Pulmonary artery endothelial cell (primary cell): ENCODE measurements at regions not wholly inside any gene's neighbourhood (a gene's known extent, or its start where the extent isn't known, plus 50 kb on each side); places are given as distances from the start of the nearest gene placed in this dataset.

ENCODE experiments used
- DNase-seq: peaks from one replicate; pipeline ENCODE4 v3.0.0-alpha.2; 2011; ENCODE audit warnings: low read depth, low spot score

GRCh38 chr2:37425408-37425807 is 81.0 kb downstream of the QPCT start:
- DNase-seq: no peak

DNA sequence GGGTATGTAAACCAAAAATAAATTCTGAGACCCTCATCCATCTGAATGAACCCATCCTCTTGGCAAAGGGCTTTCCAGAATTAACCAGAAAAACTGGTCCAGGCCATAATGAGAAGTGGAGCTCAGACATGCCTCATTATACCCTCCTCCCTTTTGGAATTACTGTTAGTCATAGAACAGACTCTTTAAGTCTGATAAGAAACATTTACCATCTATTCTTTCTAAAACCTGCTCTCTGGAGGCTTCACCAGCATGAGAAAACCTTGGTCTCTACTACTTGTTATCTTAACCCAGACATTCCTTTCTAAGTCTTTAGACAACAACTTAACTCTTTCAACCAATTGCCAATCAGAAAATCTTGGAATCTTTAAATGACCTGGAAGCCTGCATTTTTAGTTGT is 82.8 kb downstream of the QPCT start:
- DNase-seq: no peak

GRCh38 chr2:37436323-37436722 is 91.9 kb downstream of the QPCT start:
- no peak for DNase-seq

GRCh38 chr2:37439131-37439642 is 94.8 kb downstream of the QPCT start:
- DNase-seq: no peak

DNA sequence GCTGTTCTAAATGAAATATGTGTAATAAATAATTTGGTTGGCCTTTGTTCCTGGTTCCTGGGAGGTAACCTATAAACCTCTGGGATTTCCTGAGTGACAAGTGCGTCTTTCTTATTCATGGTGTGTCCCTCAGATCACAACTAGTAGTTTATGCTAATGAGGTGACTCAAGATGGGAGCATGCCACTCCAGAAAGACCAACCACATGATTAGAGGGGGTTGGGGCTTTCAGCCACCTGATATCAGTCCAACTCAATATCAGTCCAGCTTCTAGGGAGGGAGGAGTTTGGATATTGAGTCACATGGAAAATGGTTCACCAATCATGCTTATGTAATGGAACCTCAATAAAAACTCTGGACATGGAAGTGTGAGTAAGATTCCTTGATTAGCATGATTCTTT is 96.6 kb downstream of the QPCT start:
- no peak for DNase-seq

DNA sequence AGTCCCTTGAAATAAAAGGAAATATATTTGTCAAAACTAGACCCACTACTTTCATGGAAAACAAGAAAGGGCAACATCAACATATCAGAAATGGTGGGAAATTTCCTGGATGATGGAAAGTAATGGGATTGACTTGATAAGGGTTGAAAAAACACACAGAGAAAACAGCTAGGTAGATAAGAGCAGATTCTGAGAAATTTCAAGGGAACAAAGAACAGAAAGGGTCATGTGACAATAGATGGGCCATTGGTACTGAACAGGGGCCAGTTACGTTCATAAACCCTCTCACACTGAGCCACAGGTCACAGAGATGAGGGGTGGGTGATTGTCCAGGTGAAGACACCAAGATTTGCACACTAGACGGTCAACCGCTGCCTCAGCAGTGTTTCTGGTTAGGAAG is 98.7 kb downstream of the QPCT start:
- DNase-seq: no peak

DNA sequence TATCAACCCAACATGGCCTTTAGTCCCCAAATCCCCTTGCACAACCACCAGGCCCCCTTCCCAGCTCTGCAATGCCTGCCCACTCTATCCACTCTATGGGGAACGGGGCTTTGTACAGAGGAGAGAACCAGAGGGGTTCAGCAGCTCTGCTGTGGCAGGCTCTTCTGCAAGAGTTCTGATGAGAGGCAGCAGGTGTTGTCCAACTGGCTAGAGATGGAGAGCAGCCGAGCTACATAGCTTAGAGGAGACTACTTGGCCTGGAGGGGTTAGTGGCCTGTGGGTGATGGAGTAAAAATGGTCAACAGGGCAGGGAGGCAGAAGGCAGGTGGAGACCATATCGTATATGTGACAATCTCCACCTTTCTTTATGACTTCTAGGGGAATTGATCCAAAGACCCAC is 103.0 kb downstream of the QPCT start:
- DNase-seq: no peak

- no peak for DNase-seq
These were observed 104.1 kb downstream of the QPCT start for GRCh38 chr2:37448342-37449120.

- DNase-seq: no peak
These were observed 105.4 kb downstream of the QPCT start for GRCh38 chr2:37449761-37450296.

- DNase-seq: no peak
These were observed 108.6 kb downstream of the QPCT start for GRCh38 chr2:37453027-37453426.

DNA sequence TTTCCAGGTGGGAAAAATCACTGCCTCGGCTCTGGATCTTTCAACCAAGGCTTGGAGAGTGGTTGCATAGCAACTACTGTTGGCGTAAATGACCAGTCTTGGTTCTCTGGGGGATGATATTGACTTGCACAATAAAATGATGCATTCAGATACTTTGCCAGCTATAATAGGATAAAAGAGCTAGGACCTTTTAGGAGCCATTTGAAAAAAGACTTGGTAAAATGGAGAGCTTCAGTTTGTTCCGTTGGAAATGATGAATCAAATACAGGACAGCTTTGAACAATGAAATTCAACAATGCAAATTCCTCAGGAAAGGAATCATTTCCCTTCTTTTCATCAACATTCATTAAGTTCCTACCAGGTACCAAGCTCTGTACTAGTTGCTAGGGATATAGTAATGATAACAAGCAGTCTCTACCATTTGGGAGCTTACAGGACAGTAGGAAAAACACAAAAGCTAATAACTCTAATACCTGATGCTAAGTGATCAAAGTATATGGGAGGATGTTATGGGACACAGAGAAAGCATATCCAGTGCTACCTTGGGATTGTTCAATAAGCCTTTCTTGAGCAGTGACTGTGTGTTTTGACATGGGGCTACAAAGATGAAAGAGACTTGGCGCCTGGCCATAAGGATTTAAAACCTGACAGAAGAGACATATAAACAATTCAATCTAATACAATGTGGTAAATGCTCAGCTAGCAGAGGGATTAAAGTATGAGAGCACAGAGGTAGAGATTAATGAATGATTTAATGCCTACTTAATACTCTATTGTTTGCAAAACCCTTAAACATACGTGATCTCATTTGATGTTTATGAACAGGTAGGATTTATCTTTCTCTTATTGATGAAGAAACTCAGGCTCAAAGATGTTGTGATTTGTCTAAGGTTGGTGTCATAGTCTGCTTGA is 110.7 kb downstream of the QPCT start:
- DNase-seq: peak; percentile 90

- no peak for DNase-seq
These were observed 112.0 kb downstream of the QPCT start for GRCh38 chr2:37456479-37456878.

DNA sequence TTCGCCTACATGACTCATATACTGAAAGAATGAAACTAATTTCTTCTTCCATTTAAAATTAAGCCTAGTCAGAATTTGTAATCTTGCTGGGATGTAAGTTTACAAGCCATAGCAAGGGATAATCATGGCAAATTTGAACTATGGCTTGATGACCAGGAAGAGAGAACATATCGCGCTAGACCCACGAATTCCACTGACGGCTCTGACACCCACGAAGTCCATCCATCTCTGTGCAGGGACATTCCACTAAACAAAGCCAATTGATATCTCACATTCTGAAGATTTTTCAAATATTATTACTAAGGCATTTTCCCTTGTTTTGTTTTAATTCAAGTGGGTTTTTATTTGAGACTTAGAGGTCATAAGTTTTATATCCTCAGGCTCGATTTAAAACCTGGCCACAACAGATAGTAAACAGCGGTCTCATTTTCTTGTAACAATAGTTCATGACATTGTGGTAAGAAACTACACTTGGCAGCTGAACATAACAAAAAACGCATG is 113.0 kb downstream of the QPCT start:
- DNase-seq: no peak

DNA sequence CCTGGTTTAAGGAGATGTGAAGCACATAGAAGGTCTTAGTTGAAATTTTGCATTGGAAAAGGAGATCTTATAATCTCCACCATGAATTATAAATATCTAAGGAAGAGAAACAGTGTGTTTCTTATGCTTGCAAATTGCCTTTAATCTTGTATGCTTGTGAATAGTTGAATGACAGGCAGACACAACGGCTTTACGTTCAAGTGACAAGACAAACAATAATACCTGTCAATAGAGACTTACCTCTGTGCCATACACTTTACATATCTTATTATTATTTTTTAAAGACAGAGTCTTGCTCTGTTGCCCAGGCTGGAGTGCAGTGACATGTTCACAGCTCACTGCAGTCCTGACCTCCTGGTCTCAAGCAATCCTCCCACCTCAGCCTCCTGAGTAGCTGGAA is 113.7 kb downstream of the QPCT start:
- no peak for DNase-seq

GRCh38 chr2:37459095-37459981 is 114.9 kb downstream of the QPCT start:
- no peak for DNase-seq

- DNase-seq: no peak
These were observed 116.4 kb downstream of the QPCT start for GRCh38 chr2:37460896-37461229.

DNA sequence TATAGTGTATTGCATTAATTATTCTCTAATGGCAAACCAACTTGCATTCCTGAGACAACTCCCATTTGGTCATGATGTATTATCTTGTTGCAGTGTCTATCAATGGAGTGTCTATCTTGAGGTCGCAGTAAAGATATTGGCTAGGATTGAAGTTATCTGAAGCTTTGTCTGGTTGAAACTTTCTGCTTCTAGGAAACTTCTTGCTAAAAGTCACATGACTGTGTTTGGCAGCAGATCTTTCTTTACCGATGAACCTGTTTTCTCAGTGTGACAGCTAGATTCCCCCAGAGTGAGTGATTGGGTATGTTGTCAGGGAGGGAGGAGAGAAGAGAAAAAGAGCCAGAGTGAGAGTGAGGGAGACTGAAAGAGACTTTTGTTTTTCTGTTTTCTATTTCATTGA is 119.6 kb downstream of the QPCT start:
- DNase-seq: no peak

DNA sequence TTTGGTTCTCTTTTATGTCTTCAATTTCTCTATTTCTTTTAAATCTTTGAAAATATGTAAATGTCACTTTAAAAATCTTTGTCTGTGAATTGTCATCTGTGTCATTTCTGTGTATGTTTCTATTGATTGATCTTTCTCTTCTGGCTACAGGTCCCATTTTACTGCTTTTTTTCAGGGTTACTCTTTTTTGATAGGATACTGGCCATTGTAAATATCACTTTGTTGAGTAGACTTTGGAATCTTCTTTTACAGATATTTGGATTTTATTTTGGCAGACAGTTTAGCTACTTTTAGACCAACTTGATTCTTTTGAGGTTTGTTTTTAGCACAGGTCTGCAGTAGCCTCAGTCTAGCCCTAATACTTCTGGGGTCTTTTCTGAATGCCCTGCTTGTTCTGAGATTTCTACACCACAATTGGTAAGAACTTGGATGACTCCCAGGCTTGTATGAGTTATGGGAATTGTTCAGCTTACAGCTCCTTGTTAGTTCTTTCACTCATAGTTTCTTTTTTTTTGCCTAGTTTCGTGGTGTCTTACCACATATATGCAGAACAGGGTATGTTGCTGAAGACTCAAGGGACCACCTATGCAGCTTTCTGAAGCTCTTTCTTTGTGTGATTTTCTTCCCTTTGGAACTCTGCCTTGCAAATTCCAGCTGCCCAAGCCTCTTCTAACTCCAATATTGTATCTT is 122.2 kb downstream of the QPCT start:
- DNase-seq: no peak

DNA sequence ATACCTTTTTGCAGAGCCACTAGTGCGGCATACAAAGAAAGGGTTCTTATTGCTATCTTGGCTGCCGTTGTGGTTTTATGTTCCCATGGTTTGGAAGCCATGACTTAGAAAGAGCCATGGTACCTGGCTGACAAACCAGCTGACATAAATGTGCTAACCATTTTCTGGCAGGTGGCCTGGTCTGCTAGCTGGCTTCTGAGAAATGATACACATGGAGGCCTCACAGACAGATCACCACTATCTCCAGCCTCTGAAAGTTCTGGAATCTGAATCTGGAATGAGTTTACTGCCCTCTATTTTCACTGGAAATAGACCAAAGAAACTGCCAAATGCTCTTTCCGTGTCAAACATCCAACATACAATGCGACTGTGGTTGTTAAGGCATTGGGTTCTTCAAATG is 123.7 kb downstream of the QPCT start:
- no peak for DNase-seq

DNA sequence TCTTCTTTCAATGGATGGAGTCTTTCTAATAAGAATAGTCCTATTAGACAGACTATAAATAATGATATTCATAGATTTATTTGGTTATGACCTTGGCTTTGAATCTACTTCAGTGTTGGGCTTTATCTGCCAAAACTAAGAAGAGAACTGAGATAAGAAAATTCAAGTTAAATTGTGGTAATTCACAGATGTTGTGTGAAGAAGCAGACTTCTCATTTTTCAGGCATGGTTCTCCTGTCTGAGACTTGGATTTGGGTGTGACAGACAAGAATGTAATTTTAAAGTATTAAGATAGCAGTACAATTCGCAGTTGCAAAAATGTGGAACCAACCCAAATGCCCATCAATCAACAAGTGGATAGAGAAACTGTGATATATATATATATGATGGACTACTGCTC is 124.7 kb downstream of the QPCT start:
- DNase-seq: no peak

DNA sequence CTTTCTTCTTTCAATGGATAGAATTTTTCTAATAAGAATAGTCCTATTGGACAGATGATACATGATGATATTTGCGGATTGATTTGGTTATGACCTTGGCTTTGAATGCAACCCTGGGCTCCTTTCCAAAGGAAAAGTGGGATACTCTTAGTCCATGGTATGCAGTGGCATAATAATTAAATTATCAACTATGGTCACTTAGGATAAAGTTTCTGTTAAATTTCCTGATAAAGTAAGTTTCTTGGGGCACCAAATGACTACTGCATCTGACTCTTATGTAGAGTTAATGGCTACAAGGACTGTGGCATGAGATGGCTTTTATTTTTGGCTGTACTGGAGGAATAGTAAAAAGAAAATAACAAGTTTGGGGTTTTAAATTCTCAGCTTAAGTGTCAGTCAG is 126.7 kb downstream of the QPCT start:
- no peak for DNase-seq
